ENCODE measurements at regions not wholly inside any gene's neighbourhood (a gene's known extent, or its start where the extent isn't known, plus 50 kb on each side); places are given as distances from the start of the nearest gene placed in this dataset.

- no peak for TF ChIP-seq CHD7 (IDR thresholded peaks at IDR 0.05; ENCODE audit: insufficient replicate concordance, low read length)
- no peak for TF ChIP-seq SIRT6 (IDR thresholded peaks at IDR 0.05; ENCODE audit: low read length)
- no peak for TF ChIP-seq CTBP2 (IDR thresholded peaks at IDR 0.05; ENCODE audit: borderline replicate concordance, insufficient read depth, insufficient read length, low read length)
- TF ChIP-seq E2F6 (IDR thresholded peaks at IDR 0.05), result no peak
- TF ChIP-seq SP2 (IDR thresholded peaks at IDR 0.05; ENCODE audit: low read length), result no peak
- no peak for TF ChIP-seq SP1 (IDR thresholded peaks at IDR 0.05; ENCODE audit: low read depth, low read length)
- no peak for TF ChIP-seq KDM4A (IDR thresholded peaks at IDR 0.05; ENCODE audit: low read depth, low read length, severe bottlenecking)
- TF ChIP-seq BRCA1 (IDR thresholded peaks at IDR 0.05; ENCODE audit: low read depth, low read length), result no peak
Measured at GRCh38 chr18:24536834-24537233, 76.4 kb downstream of the HRH4 start (continued).
